G401 (cell line): ENCODE measurements at regions not wholly inside any gene's neighbourhood (a gene's known extent, or its start where the extent isn't known, plus 50 kb on each side); places are given as distances from the start of the nearest gene placed in this dataset.

Experiments used
- DNase-seq: peaks from one replicate; pipeline ENCODE4 v3.0.0-alpha.2; 2015; ENCODE audit warnings: low spot score
- in situ Hi-C: cut with HindIII; loops from 2 replicates; pipeline ENCODE4 v1.10.0; 2016; ENCODE audit warnings: low sequenced_read_pairs, mixed read lengths

DNA sequence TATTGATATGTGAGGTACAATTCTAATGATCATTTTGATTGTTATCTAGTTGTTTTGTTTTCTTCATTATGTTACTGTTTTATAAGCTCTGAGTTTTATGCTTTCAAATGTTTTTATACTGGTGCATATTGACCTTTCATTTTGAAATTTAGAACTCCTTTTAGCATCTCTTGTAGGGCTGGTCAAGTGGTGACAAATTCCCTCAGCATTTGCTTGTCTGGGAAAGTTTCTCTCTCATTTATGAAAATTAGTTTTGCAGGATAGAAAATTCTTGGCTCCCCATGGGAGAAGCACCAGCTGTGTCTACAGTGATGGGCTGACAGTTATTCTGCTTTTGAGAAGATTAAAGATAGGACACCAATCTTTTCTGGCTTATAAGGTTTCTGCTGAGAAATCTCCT is 105.3 kb upstream of the SPRY1 start:
- DNase-seq = no peak
- in situ Hi-C loops = no loop called here

DNA sequence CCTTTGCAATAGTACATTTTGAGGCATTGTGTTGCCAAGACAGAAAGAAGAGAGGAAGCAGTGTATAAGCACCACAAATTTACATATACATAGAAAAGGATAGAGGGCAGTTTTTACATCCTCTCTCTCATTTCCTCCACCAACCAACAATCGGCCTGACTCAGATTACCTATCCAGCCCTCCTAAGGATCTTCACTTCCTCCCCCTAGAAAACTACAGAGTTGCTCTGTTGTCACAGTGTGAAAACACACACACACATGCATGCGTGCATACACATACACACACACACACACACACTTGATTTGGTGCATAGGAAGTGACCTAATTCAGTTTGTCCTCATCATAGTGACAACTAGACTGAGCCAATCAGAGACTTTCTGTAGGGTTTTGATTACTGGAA is 98.8 kb upstream of the SPRY1 start:
- in situ Hi-C loops = no loop called here
- no peak for DNase-seq

DNA sequence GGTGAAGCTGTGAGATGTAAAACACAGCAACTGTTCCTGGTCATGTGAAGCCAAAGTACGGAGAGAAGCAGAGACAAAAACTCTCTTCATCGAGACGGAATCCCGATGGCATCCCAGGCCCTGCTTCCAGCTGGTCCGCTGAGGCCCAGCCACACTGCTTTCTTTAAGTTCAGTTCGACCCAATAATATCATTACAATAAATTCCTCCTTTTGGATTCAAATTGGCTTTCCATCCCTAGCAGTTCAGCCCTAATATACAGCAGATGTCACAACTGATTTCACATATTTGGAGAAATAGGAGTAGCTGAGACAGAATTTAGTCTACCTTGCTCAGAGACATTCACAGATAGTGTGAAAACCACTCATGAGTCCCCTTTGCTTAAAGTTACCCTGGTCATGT is 98.3 kb upstream of the SPRY1 start:
- in situ Hi-C loops = no loop called here

GRCh38 chr4:123298801-123299200 is 97.8 kb upstream of the SPRY1 start:
- DNase-seq = no peak
- in situ Hi-C loops = no loop called here

More for the DNA sequence above, 98.3 kb upstream of the SPRY1 start:
- DNase-seq = no peak

DNA sequence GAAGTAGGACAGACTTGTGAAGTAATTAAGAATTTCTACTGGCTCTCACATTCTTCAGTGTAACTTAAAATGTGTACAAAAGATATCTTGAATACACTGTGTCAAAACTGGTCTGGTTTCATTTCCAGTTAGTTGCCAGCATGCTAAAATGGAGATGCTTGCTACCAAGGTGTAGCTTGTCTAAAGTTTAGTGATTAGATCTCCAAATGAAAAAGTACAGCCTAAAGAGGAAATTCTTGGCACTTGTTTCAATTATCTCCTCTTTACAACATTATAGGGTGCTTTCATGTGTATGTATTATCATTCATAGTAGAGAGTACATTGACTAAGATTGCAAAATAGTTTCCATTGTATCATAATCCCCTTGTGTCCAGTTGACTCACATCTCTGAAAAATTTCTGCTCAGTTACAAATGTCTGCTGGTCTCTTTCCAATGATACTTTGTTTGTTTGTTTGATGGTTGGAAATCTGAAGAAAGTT is 97.3 kb upstream of the SPRY1 start:
- in situ Hi-C loops = no loop called here
- DNase-seq = no peak

DNA sequence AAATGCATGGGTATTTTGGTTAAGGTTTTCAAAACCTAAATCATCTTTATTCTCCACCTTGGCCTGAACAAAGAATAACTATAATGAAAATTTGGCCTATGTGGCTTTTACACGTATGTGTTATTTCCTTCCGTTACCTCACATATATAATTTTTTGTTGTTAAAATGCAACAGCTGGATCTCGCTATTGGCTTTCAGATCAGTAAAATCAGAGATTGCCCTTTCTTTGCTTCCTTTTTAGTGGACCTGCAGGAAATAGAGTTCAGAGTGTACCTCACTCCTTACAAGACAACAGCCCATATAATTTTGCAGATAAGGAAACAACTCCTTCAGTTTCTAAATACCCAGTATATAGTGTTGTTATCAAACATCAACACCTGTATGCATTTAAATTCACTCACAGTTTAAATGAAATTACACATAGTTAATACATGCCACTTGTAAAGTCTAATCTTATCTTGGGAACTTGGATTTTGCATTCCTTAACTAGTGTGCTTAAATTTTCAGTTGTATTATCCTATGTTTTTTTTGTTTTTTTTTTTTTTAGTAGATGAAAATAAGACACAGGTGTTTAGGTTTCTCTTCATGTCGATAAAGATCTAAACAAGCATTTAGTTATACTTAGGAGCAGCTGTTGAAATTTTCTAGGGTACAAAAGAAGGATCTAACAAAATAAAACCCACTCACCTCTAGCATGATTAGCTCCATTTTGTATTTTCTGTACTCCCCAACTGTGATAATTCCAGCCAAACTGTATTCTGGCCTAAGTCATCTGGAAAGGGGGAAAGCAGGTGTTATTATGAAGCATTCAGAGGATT is 96.2 kb upstream of the SPRY1 start:
- in situ Hi-C loops = no loop called here
- DNase-seq = no peak

GRCh38 chr4:123301923-123302322 is 94.7 kb upstream of the SPRY1 start:
- no peak for DNase-seq
- in situ Hi-C loops = no loop called here

DNA sequence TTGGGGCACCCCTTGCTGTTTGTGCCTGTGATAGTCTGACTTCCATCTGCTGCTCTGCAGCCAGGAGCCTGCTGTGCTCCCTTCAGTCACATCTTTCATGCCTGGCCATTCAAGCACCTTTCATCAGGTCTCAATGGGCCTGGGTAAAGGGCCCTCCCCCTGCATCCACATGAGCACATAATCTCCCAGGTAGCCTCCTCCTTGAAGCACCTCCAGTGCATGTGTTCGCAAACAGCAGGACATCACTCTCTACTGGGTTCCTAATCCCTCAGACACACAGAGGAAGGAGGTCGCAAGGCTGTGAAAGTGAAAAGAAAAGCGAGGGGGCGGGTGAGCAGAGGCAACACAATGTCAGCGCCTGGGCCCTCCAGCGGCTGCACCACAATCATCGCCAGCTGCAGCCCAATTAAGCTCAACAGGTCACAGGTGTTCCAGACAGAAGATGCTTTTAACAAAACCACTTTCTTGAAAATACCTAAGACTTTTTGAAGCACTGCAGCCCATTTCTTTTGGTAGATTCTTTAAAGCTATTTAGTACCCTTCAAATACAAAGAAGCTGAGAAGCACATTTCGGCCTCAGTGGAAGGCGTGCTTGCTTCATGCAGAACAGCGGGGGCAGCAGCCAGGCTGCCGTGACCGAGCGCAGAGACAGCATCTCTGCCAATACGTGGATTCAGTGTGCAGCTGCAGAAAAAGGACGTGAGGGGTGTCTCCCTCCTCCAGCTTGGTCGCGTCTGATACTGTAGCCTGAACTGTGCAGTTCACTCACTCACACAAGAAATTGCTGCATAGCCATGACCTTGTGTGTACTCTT is 92.2 kb upstream of the SPRY1 start:
- peak; percentile 89 for DNase-seq

DNA sequence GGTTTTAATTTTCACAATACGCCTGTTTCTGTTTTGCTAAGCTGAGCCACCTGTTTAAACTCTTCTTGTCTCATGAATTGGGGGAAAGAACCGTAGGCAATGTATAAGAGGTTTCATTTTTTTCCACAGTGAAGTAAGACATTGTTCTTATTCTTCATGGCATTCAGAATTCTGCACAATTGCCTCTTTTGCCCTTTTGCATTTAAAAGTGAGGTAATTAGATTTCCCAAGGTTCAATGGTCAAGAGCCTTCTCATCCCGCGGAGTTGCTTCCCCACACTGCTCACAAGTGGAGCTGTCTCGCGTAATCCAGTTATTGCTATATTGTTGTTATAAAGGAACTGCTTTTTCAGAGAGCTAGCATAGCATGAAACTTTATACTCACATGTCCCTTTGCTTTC is 90.9 kb upstream of the SPRY1 start:
- DNase-seq = no peak
- in situ Hi-C loops = no loop called here

More for the DNA sequence above, 92.2 kb upstream of the SPRY1 start:
- in situ Hi-C loops = no loop called here

DNA sequence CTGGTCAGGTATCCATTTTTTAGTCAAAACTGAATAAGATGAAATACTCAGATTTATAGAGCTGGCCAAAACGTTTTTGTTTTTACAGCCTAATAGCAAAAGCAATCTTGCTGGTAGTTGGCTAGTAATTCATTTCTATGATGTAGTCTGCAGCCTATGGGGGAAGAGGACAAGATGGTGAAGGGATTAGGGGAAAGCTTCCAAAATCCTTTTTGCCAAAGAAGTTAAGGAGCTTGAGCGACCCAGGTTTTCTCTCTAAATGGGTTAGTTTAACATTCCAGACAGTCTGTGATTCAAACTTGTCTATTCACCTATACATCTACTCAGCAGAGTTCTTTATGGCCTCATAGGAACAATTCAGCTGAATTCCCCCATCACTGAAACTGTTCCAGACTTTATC is 89.8 kb upstream of the SPRY1 start:
- in situ Hi-C loops = no loop called here
- DNase-seq = no peak

GRCh38 chr4:123308667-123309066 is 87.9 kb upstream of the SPRY1 start:
- in situ Hi-C loops = no loop called here

DNA sequence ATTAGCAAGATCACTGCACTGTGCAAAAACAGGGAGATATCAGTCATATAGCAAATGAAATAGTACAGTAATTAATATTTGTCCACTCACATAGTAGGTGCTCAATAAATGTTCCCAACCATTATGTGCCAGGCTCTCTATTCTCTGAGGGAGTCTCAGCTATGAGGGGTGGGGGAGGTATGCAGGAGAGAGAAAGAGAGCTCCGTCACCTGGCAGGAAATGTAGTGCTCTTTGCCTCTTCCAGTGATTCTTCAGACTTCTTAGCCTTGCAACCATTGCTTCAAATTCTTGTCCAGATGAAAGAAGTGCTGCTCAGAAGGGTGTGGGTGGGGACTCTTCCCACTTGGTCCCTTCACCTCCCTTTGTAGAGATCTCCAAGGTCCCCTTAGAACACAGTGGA is 84.5 kb upstream of the SPRY1 start:
- in situ Hi-C loops = no loop called here
- no peak for DNase-seq

More at GRCh38 chr4:123308667-123309066, 87.9 kb upstream of the SPRY1 start:
- no peak for DNase-seq

- DNase-seq = no peak
- in situ Hi-C loops = no loop called here
These were observed 83.5 kb upstream of the SPRY1 start for GRCh38 chr4:123312951-123313592.

GRCh38 chr4:123315617-123316016 is 81.0 kb upstream of the SPRY1 start:
- DNase-seq = no peak
- in situ Hi-C loops = no loop called here

- no peak for DNase-seq
- in situ Hi-C loops = no loop called here
These were observed 79.4 kb upstream of the SPRY1 start for GRCh38 chr4:123317211-123317610.

GRCh38 chr4:123319639-123320038 is 77.0 kb upstream of the SPRY1 start:
- in situ Hi-C loops = no loop called here
- DNase-seq = no peak

DNA sequence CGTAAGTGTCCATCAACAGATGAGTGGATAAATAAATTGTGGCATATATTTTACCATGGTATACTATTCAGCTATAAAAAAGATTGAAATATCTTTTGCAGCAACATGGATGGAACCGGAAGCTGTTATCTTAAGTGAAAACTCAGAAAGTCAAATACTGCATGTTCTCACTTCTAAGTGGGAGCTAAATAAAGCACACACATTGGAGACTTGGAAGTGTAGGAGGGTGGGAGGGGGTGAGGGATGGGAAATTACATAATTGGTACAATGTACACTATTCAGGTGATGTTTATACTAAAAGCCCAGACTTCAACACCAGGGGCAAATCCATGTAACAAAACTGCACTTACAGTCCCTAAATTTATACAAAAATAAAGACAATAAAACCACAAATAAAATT is 72.6 kb upstream of the SPRY1 start:
- no peak for DNase-seq
- in situ Hi-C loops = no loop called here

DNA sequence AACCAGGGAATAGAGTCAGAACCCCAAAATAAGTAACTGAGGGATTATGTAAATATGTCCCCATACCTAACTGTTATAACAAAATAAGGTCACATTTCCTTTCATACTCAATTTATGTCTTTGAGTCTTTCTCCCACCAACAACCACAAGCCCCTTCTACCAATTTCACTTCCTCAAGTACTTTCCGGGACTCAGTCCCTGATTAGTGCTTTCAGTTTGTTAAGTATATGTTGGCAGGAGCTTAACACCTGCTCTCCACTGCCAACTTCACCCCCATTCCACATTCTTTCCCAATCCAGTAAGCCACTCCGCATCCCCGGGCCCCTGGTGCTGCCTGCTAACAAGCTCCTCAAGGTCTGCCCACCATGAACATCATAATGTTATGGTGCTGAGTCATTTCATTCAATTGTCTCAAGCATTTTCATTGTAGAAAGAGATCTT is 71.3 kb upstream of the SPRY1 start:
- DNase-seq = no peak
- in situ Hi-C loops = no loop called here

GRCh38 chr4:123327346-123327745 is 69.2 kb upstream of the SPRY1 start:
- no peak for DNase-seq
- in situ Hi-C loops = no loop called here
